ENCODE measurements at regions not wholly inside any gene's neighbourhood (a gene's known extent, or its start where the extent isn't known, plus 50 kb on each side); places are given as distances from the start of the nearest gene placed in this dataset.

DNA sequence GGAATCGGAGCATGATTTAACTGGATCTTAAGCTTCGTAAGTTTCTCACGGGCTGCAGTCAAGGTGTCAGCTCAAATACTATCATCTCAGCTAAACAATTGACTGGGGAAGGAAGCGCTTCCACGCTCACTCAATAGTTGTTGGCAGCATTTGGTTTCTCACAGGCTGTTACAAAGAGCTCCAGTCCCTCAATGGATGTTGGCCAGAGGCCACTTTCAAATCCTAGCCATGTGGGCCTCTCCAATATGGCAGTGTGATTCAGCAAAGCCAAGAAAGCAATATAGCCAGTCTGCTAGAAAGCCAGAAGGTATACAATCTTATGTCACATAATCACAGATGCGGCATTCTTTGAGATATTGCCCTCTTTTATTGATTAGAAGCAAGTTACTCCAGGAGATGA is 98.3 kb upstream of the PHACTR1 start:
- WGBS, 2 donors = 70 to 75% methylated on average over 6 of the region's 6 CpGs
- intact Hi-C loops (cut with DNase I; ENCODE audit: low total_unique reads) = no loop called here
- no peak overlapping the region for H3K27ac ChIP-seq
- H3K9me3 ChIP-seq = no peaks in the 10 kb centered on the region
- no peak for DNase-seq
- no peak for TF ChIP-seq POLR2A (IDR thresholded peaks at IDR 0.05)
- TF ChIP-seq, protein P1, sequence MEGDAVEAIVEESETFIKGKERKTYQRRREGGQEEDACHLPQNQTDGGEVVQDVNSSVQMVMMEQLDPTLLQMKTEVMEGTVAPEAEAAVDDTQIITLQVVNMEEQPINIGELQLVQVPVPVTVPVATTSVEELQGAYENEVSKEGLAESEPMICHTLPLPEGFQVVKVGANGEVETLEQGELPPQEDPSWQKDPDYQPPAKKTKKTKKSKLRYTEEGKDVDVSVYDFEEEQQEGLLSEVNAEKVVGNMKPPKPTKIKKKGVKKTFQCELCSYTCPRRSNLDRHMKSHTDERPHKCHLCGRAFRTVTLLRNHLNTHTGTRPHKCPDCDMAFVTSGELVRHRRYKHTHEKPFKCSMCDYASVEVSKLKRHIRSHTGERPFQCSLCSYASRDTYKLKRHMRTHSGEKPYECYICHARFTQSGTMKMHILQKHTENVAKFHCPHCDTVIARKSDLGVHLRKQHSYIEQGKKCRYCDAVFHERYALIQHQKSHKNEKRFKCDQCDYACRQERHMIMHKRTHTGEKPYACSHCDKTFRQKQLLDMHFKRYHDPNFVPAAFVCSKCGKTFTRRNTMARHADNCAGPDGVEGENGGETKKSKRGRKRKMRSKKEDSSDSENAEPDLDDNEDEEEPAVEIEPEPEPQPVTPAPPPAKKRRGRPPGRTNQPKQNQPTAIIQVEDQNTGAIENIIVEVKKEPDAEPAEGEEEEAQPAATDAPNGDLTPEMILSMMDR (IDR thresholded peaks at IDR 0.05) = no peak
- no peak overlapping the region for H3K4me3 ChIP-seq
- no peaks in the 10 kb centered on the region for H3K36me3 ChIP-seq (ENCODE audit: low read depth, missing control alignments)
- H3K4me1 ChIP-seq = no peaks in the 10 kb centered on the region
- no peaks in the 10 kb centered on the region for H3K27me3 ChIP-seq

- intact Hi-C loops (cut with DNase I; ENCODE audit: low total_unique reads) = no loop called here
- no peak for DNase-seq
- TF ChIP-seq, protein P1 (IDR thresholded peaks at IDR 0.05) = no peak
- TF ChIP-seq POLR2A (IDR thresholded peaks at IDR 0.05) = no peak
Measured at GRCh38 chr6:12621754-12622153, 94.8 kb upstream of the PHACTR1 start.

GRCh38 chr6:12622566-12622965 is 94.0 kb upstream of the PHACTR1 start:
- intact Hi-C loops (cut with DNase I; ENCODE audit: low total_unique reads) = no loop called here

More at GRCh38 chr6:12621754-12622153, 94.8 kb upstream of the PHACTR1 start:
- no peak overlapping the region for H3K4me3 ChIP-seq
- no peaks in the 10 kb centered on the region for H3K4me1 ChIP-seq
- H3K9me3 ChIP-seq = no peaks in the 10 kb centered on the region
- no peaks in the 10 kb centered on the region for H3K36me3 ChIP-seq (ENCODE audit: low read depth, missing control alignments)
- H3K27ac ChIP-seq = no peak overlapping the region
- 66 to 70% methylated on average over 5 of the region's 5 CpGs for WGBS, 2 donors
- no peaks in the 10 kb centered on the region for H3K27me3 ChIP-seq

DNA sequence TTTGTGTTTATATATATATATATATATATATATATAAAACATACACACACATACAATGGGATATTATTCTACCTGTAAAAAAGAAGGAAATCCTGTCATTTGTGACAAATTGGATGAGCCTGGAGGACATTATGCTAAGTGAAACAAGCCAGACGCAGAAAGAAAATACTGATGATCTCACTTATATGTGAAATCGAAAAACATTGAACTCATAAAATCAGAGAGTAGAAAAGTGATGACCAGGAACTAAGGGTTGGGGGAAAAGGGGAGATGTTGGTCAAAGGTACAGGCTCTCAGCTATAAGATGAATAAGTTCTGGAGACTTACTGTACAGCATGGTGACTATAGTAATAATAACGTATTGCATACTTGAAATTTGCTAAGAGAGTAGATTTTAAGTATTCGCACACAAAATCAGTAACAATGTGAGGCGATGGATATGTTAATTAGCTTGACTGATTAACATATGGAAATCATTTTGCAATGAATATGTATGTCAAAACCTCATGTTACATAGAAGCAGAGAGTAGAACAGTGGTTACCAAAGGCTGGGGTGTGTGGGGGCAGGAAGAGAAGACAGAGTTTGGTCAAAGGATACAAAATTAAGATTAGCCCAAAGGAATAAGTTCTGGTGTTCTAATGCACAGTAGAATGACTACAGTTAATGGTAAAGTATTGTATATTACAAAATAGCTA is 92.3 kb upstream of the PHACTR1 start:
- TF ChIP-seq, protein P1 (IDR thresholded peaks at IDR 0.05) = no peak
- TF ChIP-seq POLR2A (IDR thresholded peaks at IDR 0.05) = no peak
- intact Hi-C loops (cut with DNase I; ENCODE audit: low total_unique reads) = no loop called here
- Histone ChIP-seq H3K9me3 (no peaks in the 10 kb centered on the region), H3K27me3 (no peaks in the 10 kb centered on the region), H3K4me3 (no peak overlapping the region), H3K36me3 (ENCODE audit: low read depth, missing control alignments) (no peaks in the 10 kb centered on the region), H3K27ac (no peak overlapping the region), H3K4me1 (no peaks in the 10 kb centered on the region)
- WGBS, 2 donors = 92 to 93% methylated on average over 5 of the region's 5 CpGs
- no peak for DNase-seq

More at GRCh38 chr6:12622566-12622965, 94.0 kb upstream of the PHACTR1 start:
- Histone ChIP-seq H3K27ac (no peak overlapping the region), H3K4me1 (no peaks in the 10 kb centered on the region), H3K9me3 (no peaks in the 10 kb centered on the region), H3K36me3 (ENCODE audit: low read depth, missing control alignments) (no peaks in the 10 kb centered on the region), H3K4me3 (no peak overlapping the region), H3K27me3 (no peaks in the 10 kb centered on the region)
- no peak for DNase-seq
- no peak for TF ChIP-seq POLR2A (IDR thresholded peaks at IDR 0.05)
- TF ChIP-seq, protein P1 (IDR thresholded peaks at IDR 0.05) = no peak

DNA sequence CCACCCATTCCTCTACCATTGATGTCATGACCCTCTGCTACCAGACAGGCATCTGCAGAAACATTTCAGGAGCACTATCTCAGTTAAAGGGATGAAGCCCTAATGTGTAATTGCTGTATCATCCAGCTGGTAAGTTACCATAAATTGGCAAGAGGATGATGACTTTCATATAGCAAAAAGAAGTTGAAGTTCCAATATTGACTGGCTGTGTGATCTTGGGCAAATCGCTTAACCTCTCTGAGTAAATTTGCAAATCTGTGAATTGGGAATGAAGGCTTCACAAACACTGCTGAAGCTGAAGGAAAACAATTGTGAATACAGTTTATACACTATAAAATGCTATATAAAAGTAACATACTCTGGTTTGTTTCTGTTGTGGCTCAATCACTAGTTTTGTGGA is 89.5 kb upstream of the PHACTR1 start:
- Histone ChIP-seq H3K9me3 (no peaks in the 10 kb centered on the region), H3K36me3 (ENCODE audit: low read depth, missing control alignments) (no peaks in the 10 kb centered on the region), H3K4me1 (no peaks in the 10 kb centered on the region), H3K27ac (no peak overlapping the region), H3K27me3 (no peaks in the 10 kb centered on the region), H3K4me3 (no peak overlapping the region)
- TF ChIP-seq POLR2A (IDR thresholded peaks at IDR 0.05) = no peak
- TF ChIP-seq, protein P1 (IDR thresholded peaks at IDR 0.05) = no peak
- DNase-seq = no peak
- WGBS, 2 donors = 87 to 96% methylated on average over 1 of the region's 1 CpG
- intact Hi-C loops (cut with DNase I; ENCODE audit: low total_unique reads) = no loop called here

Measured in testis (tissue), 2 donors.